OCI-LY7 (cell line): ENCODE measurements at regions not wholly inside any gene's neighbourhood (a gene's known extent, or its start where the extent isn't known, plus 50 kb on each side); places are given as distances from the start of the nearest gene placed in this dataset.

Experiments used
- CTCF ChIP-seq: fragments of 200-600 bp; sonication (generic); conservative IDR thresholded peaks from 2 replicates; pipeline ENCODE4 v1.5.1; 2014; ENCODE audit warnings: mild to moderate bottlenecking, antibody characterized with exemption, low read length, moderate library complexity, mixed read lengths
- EZH2phosphoT487 ChIP-seq: fragments of 200-600 bp; sonication (generic); IDR thresholded peaks from 2 replicates; pipeline ENCODE4 v1.6.1; 2018; ENCODE audit warnings: low read depth, borderline replicate concordance, mild to moderate bottlenecking, mixed run types, antibody characterized with exemption, low read length, moderate library complexity, mixed read lengths

- no peak for TF ChIP-seq CTCF
- TF ChIP-seq EZH2phosphoT487: no peak
Observed at GRCh38 chr6:170462366-170463020, 90.6 kb downstream of the PSMB1 start.
